ENCODE measurements at regions not wholly inside any gene's neighbourhood (a gene's known extent, or its start where the extent isn't known, plus 50 kb on each side); places are given as distances from the start of the nearest gene placed in this dataset.

- CTCF ChIA-PET = no interaction called here
- intact Hi-C loops (cut with micrococcal nuclease) = no loop called here
- H3K27me3 Mint-ChIP-seq = no peaks in the 10 kb centered on the region
- TF ChIP-seq CTCF (IDR thresholded peaks at IDR 0.05) = no peak
- H3K27ac Mint-ChIP-seq = no peak overlapping the region
- POLR2A ChIA-PET = no interaction called here
- H3K4me1 Mint-ChIP-seq = no peaks in the 10 kb centered on the region
- ATAC-seq (ENCODE audit: low read depth) (no peak), DNase-seq (no peak)
- H3K4me3 Mint-ChIP-seq = no peak overlapping the region
- no peaks in the 10 kb centered on the region for H3K36me3 Mint-ChIP-seq (ENCODE audit: low read depth)
- H3K9me3 Mint-ChIP-seq = peaks cover 3% of the 10 kb centered on the region
Measured at GRCh38 chr7:34401776-34402175, 256.2 kb upstream of the NPSR1 start.

- Mint-ChIP-seq H3K27ac (no peak overlapping the region), H3K4me3 (no peak overlapping the region), H3K4me1 (no peaks in the 10 kb centered on the region), H3K36me3 (ENCODE audit: low read depth) (no peaks in the 10 kb centered on the region), H3K9me3 (no peaks in the 10 kb centered on the region), H3K27me3 (no peaks in the 10 kb centered on the region)
- ChIA-PET CTCF (no interaction called here), POLR2A (no interaction called here)
- intact Hi-C loops (cut with micrococcal nuclease) = no loop called here
- no peak for ATAC-seq (ENCODE audit: low read depth)
- no peak for TF ChIP-seq CTCF (IDR thresholded peaks at IDR 0.05)
- DNase-seq = no peak
Measured at GRCh38 chr7:34406848-34407530, 251.0 kb upstream of the NPSR1 start.

GRCh38 chr7:34407586-34407985 is 250.4 kb upstream of the NPSR1 start:
- Mint-ChIP-seq H3K4me3 (no peak overlapping the region), H3K27me3 (no peaks in the 10 kb centered on the region), H3K27ac (no peak overlapping the region), H3K9me3 (peaks cover 2% of the 10 kb centered on the region), H3K36me3 (ENCODE audit: low read depth) (no peaks in the 10 kb centered on the region), H3K4me1 (no peaks in the 10 kb centered on the region)
- intact Hi-C loops (cut with micrococcal nuclease) = no loop called here
- ChIA-PET POLR2A (no interaction called here), CTCF (no interaction called here)
- TF ChIP-seq CTCF (IDR thresholded peaks at IDR 0.05) = no peak
- ATAC-seq (ENCODE audit: low read depth) = no peak
- DNase-seq = no peak

GRCh38 chr7:34417781-34418180 is 240.2 kb upstream of the NPSR1 start:
- intact Hi-C loops (cut with micrococcal nuclease) = no loop called here
- Mint-ChIP-seq H3K4me1 (no peaks in the 10 kb centered on the region), H3K27ac (no peak overlapping the region), H3K27me3 (no peaks in the 10 kb centered on the region), H3K36me3 (ENCODE audit: low read depth) (no peaks in the 10 kb centered on the region), H3K9me3 (peaks cover 7% of the 10 kb centered on the region), H3K4me3 (no peak overlapping the region)
- no peak for ATAC-seq (ENCODE audit: low read depth)
- CTCF ChIA-PET = no interaction called here
- no peak for TF ChIP-seq CTCF (IDR thresholded peaks at IDR 0.05)
- DNase-seq = no peak
- POLR2A ChIA-PET = no interaction called here

- H3K27me3 Mint-ChIP-seq = no peaks in the 10 kb centered on the region
- H3K4me3 Mint-ChIP-seq = no peak overlapping the region
- ATAC-seq (ENCODE audit: low read depth) (no peak), DNase-seq (no peak)
- no peaks in the 10 kb centered on the region for H3K36me3 Mint-ChIP-seq (ENCODE audit: low read depth)
- H3K4me1 Mint-ChIP-seq = no peaks in the 10 kb centered on the region
- CTCF ChIA-PET = no interaction called here
- intact Hi-C loops (cut with micrococcal nuclease) = no loop called here
- POLR2A ChIA-PET = no interaction called here
- H3K9me3 Mint-ChIP-seq = peaks cover 2% of the 10 kb centered on the region
- no peak overlapping the region for H3K27ac Mint-ChIP-seq
- TF ChIP-seq CTCF (IDR thresholded peaks at IDR 0.05) = no peak
Measured at GRCh38 chr7:34421526-34421925, 236.5 kb upstream of the NPSR1 start.
